PC-9 (cell line): ENCODE measurements at regions not wholly inside any gene's neighbourhood (a gene's known extent, or its start where the extent isn't known, plus 50 kb on each side); places are given as distances from the start of the nearest gene placed in this dataset.

Experiments
- BruUV-seq: library from RNA; stranded (reverse); fragments of 400-500 nt; replicated peaks from 2 replicates; lab custom pipeline; 2021; lab: Mats Ljungman, UMichigan
- CTCF ChIA-PET: fragments of 300-600 bp; sonication (Branson Sonifier 250); formaldehyde crosslinking; loops from one replicate; lab custom pipeline; 2022; ENCODE audit warnings: antibody characterized with exemption; lab: Charles Lee
- POLR2A ChIA-PET: fragments of 300-600 bp; sonication (Branson Sonifier 250); formaldehyde crosslinking; loops from one replicate; lab custom pipeline; 2022; ENCODE audit warnings: antibody characterized with exemption; ENCODE audit not compliant: unreplicated experiment; lab: Charles Lee
- DNase-seq, 2 experiments: peaks; one replicate each; pipeline versions ENCODE4 v3.0.0 to v3.0.0-alpha.2; 2015 to 2022; ENCODE audit warnings: mixed read lengths in 1 of 2
- H2AFZ ChIP-seq: fragments of 200-600 bp; sonication (generic); 2 replicates; pipeline ENCODE4 v1.8.1; 2017; ENCODE audit warnings: antibody characterized with exemption
- H3F3A ChIP-seq: fragments of 200-600 bp; sonication (generic); 2 replicates; pipeline ENCODE4 v1.8.1; 2017; ENCODE audit warnings: antibody characterized with exemption, mild to moderate bottlenecking, low read depth; ENCODE audit not compliant: insufficient read depth
- H3K27ac ChIP-seq: fragments of 200-600 bp; sonication (generic); 2 replicates; pipeline ENCODE4 v1.6.1; 2016; ENCODE audit warnings: mixed run types
- H3K27me3 ChIP-seq: fragments of 200-600 bp; sonication (generic); 2 replicates; pipeline ENCODE4 v1.6.1; 2016; ENCODE audit warnings: low read depth, mixed run types; ENCODE audit not compliant: insufficient read depth
- H3K36me3 ChIP-seq: fragments of 200-600 bp; sonication (generic); 2 replicates; pipeline ENCODE4 v1.6.1; 2016; ENCODE audit warnings: low read depth, mixed run types
- H3K4me1 ChIP-seq: fragments of 200-600 bp; sonication (generic); replicated peaks from 2 replicates; pipeline ENCODE4 v1.6.1; 2016; ENCODE audit warnings: mixed run types; ENCODE audit not compliant: insufficient read depth
- H3K4me2 ChIP-seq: fragments of 200-600 bp; sonication (generic); 2 replicates; pipeline ENCODE4 v1.6.1; 2017; ENCODE audit warnings: mixed run types
- H3K4me3 ChIP-seq: fragments of 200-600 bp; sonication (generic); 2 replicates; pipeline ENCODE4 v1.6.1; 2016; ENCODE audit warnings: mixed run types
- H3K79me2 ChIP-seq: fragments of 200-600 bp; sonication (generic); 2 replicates; pipeline ENCODE4 v1.6.1; 2017; ENCODE audit warnings: low read depth, mixed run types
- H3K9me2 ChIP-seq: fragments of 200-600 bp; sonication (generic); 2 replicates; pipeline ENCODE4 v1.8.1; 2017; ENCODE audit warnings: mild to moderate bottlenecking; ENCODE audit not compliant: insufficient read depth
- H3K9me3 ChIP-seq: fragments of 200-600 bp; sonication (generic); 2 replicates; pipeline ENCODE4 v1.8.1; 2016; ENCODE audit warnings: low read depth; ENCODE audit not compliant: insufficient read depth
- H4K20me1 ChIP-seq: fragments of 200-600 bp; sonication (generic); 2 replicates; pipeline ENCODE4 v1.8.1; 2017; ENCODE audit not compliant: insufficient read depth
- EZH2 ChIP-seq: fragments of 200-600 bp; sonication (generic); IDR thresholded peaks from 2 replicates; pipeline ENCODE4 v1.8.0; 2017; ENCODE audit warnings: antibody characterized with exemption, low read depth
- intact Hi-C: fragments of 100-400 bp; cut with micrococcal nuclease; formaldehyde crosslinking; loops from one replicate; pipeline ENCODE4 v1.10.0; 2022; ENCODE audit not compliant: unreplicated experiment
- TF ChIP-seq, protein P1 (sequence below): fragments of 200-600 bp; sonication (generic); conservative IDR thresholded peaks from 2 replicates; pipeline ENCODE4 v1.6.1; 2017; ENCODE audit warnings: mixed run types, antibody characterized with exemption, mild to moderate bottlenecking, moderate library complexity

DNA sequence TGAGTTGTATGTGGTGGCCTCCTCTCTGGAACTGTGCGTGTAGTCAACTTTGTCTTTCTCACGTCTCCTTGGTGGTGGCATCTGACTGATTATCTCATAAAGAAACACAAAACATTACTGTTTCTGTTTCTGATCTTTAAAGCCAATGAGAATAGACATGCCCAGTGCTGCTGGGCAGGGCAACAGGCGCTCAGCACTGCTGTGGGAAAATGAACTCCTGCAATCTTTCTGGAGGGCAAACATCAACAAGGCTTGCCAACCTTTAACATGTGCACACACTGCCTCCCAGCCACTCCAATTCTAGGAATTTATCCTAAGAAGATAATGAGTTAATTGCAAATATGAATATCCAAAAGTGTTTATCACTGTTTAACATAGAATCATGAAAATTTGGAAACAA is 106.3 kb upstream of the CD93 start:
- no TSS peak for BruUV-seq
- no peaks in the 10 kb centered on the region for H3K79me2 ChIP-seq
- TF ChIP-seq, protein P1, sequence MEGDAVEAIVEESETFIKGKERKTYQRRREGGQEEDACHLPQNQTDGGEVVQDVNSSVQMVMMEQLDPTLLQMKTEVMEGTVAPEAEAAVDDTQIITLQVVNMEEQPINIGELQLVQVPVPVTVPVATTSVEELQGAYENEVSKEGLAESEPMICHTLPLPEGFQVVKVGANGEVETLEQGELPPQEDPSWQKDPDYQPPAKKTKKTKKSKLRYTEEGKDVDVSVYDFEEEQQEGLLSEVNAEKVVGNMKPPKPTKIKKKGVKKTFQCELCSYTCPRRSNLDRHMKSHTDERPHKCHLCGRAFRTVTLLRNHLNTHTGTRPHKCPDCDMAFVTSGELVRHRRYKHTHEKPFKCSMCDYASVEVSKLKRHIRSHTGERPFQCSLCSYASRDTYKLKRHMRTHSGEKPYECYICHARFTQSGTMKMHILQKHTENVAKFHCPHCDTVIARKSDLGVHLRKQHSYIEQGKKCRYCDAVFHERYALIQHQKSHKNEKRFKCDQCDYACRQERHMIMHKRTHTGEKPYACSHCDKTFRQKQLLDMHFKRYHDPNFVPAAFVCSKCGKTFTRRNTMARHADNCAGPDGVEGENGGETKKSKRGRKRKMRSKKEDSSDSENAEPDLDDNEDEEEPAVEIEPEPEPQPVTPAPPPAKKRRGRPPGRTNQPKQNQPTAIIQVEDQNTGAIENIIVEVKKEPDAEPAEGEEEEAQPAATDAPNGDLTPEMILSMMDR, result no peak
- TF ChIP-seq EZH2, result no peak
- CTCF ChIA-PET, result no interaction called here
- no peaks in the 10 kb centered on the region for H3K36me3 ChIP-seq
- H4K20me1 ChIP-seq, result no peaks in the 10 kb centered on the region
- H3K9me3 ChIP-seq, result no peaks in the 10 kb centered on the region
- no peaks in the 10 kb centered on the region for H3K4me1 ChIP-seq
- no peak overlapping the region for H3K4me3 ChIP-seq
- no peak overlapping the region for H2AFZ ChIP-seq
- no peak overlapping the region for H3K27ac ChIP-seq
- H3K9me2 ChIP-seq, result no peaks in the 10 kb centered on the region
- H3F3A ChIP-seq, result no peaks in the 10 kb centered on the region
- intact Hi-C loops, result no loop called here
- no peaks in the 10 kb centered on the region for H3K27me3 ChIP-seq
- DNase-seq, result no peak
- POLR2A ChIA-PET, result no interaction called here
- H3K4me2 ChIP-seq, result no peak overlapping the region

DNA sequence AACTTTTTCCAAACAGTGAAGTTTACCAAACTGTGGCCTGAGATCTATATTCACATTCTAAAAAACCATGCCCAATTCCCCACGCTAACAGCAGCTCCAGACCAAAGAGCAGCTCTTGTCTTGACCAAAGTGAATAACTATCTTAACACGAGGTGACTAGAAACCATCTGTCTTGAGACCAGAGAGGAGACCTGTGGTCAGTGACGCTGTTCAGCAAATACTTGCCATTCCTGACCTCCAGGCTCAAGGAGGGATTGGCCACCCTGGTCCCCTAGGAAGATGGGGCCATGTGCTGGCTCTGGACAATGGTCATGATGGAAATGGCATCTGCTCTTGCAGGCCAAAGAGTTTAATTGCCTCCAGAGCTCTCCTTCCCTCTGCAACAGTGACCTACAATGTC is 104.4 kb upstream of the CD93 start:
- no peaks in the 10 kb centered on the region for H3K79me2 ChIP-seq
- no peaks in the 10 kb centered on the region for H3F3A ChIP-seq
- H4K20me1 ChIP-seq, result no peaks in the 10 kb centered on the region
- POLR2A ChIA-PET, result no interaction called here
- CTCF ChIA-PET, result no interaction called here
- no peak overlapping the region for H3K4me2 ChIP-seq
- BruUV-seq, result no TSS peak
- H3K36me3 ChIP-seq, result no peaks in the 10 kb centered on the region
- H3K9me2 ChIP-seq, result no peaks in the 10 kb centered on the region
- H3K9me3 ChIP-seq, result no peaks in the 10 kb centered on the region
- intact Hi-C loops, result no loop called here
- no peak for DNase-seq
- no peaks in the 10 kb centered on the region for H3K27me3 ChIP-seq
- no peak overlapping the region for H2AFZ ChIP-seq
- TF ChIP-seq EZH2, result no peak
- TF ChIP-seq, protein P1, result no peak
- H3K4me1 ChIP-seq, result no peaks in the 10 kb centered on the region
- no peak overlapping the region for H3K27ac ChIP-seq
- no peak overlapping the region for H3K4me3 ChIP-seq

DNA sequence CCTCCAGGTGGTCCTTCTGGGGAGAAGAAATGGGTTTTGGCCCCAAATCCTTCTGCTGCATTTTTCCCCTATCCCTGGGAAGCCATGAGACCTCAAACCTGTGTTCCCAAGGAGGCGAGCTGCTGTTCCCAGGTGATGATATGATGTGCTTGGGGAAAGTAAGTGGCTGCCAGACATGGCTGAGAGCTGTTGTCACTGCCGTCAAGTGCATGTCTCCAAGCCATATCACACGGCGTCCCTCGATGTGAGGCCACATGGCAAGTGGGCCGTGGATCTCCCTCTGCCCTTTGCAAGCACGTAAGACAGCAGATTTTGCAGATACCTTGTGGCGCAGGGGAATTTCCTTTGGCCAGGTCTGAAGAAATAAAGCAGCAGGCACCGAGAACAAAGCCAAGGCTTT is 103.7 kb upstream of the CD93 start:
- intact Hi-C loops, result no loop called here
- ChIA-PET CTCF (no interaction called here), POLR2A (no interaction called here)
- no peak overlapping the region for H3K4me2 ChIP-seq
- H4K20me1 ChIP-seq, result no peaks in the 10 kb centered on the region
- H3K4me1 ChIP-seq, result no peaks in the 10 kb centered on the region
- H3K27ac ChIP-seq, result no peak overlapping the region
- no peaks in the 10 kb centered on the region for H3K79me2 ChIP-seq
- no peaks in the 10 kb centered on the region for H3F3A ChIP-seq
- BruUV-seq, result no TSS peak
- H3K36me3 ChIP-seq, result no peaks in the 10 kb centered on the region
- no peaks in the 10 kb centered on the region for H3K9me3 ChIP-seq
- no peak for DNase-seq
- no peaks in the 10 kb centered on the region for H3K9me2 ChIP-seq
- H2AFZ ChIP-seq, result no peak overlapping the region
- TF ChIP-seq EZH2, result no peak
- TF ChIP-seq, protein P1, result no peak
- H3K4me3 ChIP-seq, result no peak overlapping the region
- no peaks in the 10 kb centered on the region for H3K27me3 ChIP-seq
